Astrocyte of the cerebellum (primary cell): ENCODE measurements at regions not wholly inside any gene's neighbourhood (a gene's known extent, or its start where the extent isn't known, plus 50 kb on each side); places are given as distances from the start of the nearest gene placed in this dataset.

Experiments
- DNase-seq: peaks from one replicate; pipeline ENCODE4 v3.0.0-alpha.2; 2011; ENCODE audit warnings: low read depth
- H3K4me3 ChIP-seq: 2 replicates; pipeline ENCODE4 v1.5.1; 2011; ENCODE audit warnings: mild to moderate bottlenecking, low read depth, low read length, moderate library complexity
- in situ Hi-C: cut with HindIII; loops from 2 replicates; pipeline ENCODE4 v1.10.0; 2017; ENCODE audit warnings: low sequenced_read_pairs
- TF ChIP-seq, protein P1 (sequence below): IDR thresholded peaks from 2 replicates; pipeline ENCODE4 v1.5.1; 2012; ENCODE audit warnings: low read length, low read depth, moderate library complexity, mild to moderate bottlenecking; ENCODE audit errors: missing control alignments

GRCh38 chr1:193658081-193658480 lies 471.7 kb upstream of the B3GALT2 start:
- TF ChIP-seq, protein P1, sequence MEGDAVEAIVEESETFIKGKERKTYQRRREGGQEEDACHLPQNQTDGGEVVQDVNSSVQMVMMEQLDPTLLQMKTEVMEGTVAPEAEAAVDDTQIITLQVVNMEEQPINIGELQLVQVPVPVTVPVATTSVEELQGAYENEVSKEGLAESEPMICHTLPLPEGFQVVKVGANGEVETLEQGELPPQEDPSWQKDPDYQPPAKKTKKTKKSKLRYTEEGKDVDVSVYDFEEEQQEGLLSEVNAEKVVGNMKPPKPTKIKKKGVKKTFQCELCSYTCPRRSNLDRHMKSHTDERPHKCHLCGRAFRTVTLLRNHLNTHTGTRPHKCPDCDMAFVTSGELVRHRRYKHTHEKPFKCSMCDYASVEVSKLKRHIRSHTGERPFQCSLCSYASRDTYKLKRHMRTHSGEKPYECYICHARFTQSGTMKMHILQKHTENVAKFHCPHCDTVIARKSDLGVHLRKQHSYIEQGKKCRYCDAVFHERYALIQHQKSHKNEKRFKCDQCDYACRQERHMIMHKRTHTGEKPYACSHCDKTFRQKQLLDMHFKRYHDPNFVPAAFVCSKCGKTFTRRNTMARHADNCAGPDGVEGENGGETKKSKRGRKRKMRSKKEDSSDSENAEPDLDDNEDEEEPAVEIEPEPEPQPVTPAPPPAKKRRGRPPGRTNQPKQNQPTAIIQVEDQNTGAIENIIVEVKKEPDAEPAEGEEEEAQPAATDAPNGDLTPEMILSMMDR: no peak
- in situ Hi-C loops: no loop called here
- no peak for DNase-seq
- H3K4me3 ChIP-seq: no peak overlapping the region

- TF ChIP-seq, protein P1: no peak
- no peak overlapping the region for H3K4me3 ChIP-seq
- in situ Hi-C loops: no loop called here
- DNase-seq: no peak
Measured at GRCh38 chr1:193657552-193657951, 471.1 kb upstream of the B3GALT2 start.

GRCh38 chr1:193656841-193657240 lies 470.4 kb upstream of the B3GALT2 start:
- in situ Hi-C loops: no loop called here
- no peak for DNase-seq
- H3K4me3 ChIP-seq: no peak overlapping the region
- TF ChIP-seq, protein P1: no peak

DNA sequence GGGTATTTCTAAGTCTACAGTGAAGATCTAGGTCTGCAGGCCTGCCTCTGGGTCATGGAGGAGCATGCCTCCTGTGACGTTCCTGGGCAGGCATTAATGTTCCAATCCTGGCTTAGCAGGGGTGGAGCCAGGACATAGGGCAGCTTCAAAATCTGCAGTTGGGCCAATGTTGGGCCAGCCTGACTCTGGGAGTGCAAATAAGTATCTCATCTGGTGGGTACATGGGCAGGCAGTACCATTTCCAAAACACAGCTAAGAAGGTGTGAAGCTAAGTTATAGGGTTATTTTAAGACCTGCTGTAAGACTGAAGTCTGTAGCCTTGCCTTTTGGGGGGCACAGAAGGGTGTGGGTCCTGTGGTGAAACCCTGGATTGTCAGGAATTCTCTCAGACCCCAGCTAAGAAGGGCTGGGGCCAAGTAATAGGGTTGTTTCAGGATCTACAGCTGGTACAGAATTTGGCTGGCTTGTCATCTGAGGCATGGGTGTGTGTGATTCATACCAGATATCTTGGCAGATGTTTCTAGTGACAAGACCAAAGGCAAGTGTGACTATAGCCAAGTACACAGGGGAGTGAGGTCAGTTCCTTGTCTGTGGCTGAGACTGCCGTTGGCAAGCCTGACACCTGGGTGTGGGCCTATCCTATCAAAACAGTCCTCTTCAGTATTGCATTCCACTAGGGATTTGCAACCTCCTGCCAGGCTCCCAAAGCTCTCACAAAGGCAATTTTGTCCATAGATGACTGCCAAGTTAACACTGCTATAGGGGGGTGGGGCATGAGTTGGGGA lies 468.7 kb upstream of the B3GALT2 start:
- no peak overlapping the region for H3K4me3 ChIP-seq
- in situ Hi-C loops: no loop called here
- TF ChIP-seq, protein P1: no peak
- no peak for DNase-seq

- DNase-seq: no peak
- no peak overlapping the region for H3K4me3 ChIP-seq
- TF ChIP-seq, protein P1: no peak
- in situ Hi-C loops: no loop called here
Measured at GRCh38 chr1:193649587-193649986, 463.2 kb upstream of the B3GALT2 start.

DNA sequence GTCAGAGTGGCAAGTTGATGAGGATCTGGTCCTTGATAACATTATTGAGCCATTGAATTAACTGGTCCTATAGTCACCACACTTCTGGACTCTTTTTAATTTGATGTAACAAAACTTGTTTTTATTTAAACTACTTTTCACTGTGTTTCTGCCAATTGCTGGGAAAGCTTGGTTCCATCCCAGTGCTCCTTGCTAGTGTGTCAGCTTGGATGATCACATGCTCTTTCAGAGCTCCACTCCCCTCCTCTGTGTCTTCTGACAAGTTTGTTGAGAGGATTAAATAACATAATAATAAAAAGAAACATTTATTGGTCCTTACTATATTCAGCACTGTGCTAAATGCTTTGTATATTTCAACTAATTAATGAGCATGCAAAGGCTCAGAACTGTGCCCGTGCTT lies 448.5 kb upstream of the B3GALT2 start:
- in situ Hi-C loops: no loop called here
- TF ChIP-seq, protein P1: no peak
- DNase-seq: no peak
- H3K4me3 ChIP-seq: no peak overlapping the region
